ENCODE measurements at regions not wholly inside any gene's neighbourhood (a gene's known extent, or its start where the extent isn't known, plus 50 kb on each side); places are given as distances from the start of the nearest gene placed in this dataset.

DNA sequence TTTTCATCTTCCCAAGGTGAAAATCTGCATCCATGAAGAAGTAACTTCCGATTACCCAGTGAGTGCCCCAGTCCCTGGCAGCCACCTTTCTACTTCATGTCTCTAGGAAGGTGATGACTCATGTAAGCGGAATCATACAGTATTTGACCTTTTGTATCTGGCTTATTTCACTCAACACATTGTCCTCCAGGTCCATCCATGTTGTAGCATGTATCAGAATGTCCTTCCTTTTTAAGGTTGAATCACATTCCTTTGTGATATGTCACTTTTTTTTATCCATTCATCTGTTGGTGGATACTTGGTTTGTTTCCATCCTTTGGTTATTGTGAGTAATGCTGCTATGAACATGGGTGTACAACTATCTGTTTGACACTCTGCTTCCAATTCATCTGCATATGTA, 176.3 kb upstream of the CDYL start:
- Histone ChIP-seq H3K9ac (ENCODE audit: low read length) (no peak overlapping the region), H3K79me2 (ENCODE audit: insufficient read depth, low read length) (no peaks in the 10 kb centered on the region), H3K9me3 (ENCODE audit: low read length) (no peaks in the 10 kb centered on the region), H3K27me3 (ENCODE audit: insufficient read depth, low read length) (no peaks in the 10 kb centered on the region; the same call in 1 of the 2 replicates), H3K36me3 (ENCODE audit: insufficient read depth, low read length) (no peaks in the 10 kb centered on the region), H4K20me1 (ENCODE audit: insufficient read depth, low read length) (no peaks in the 10 kb centered on the region), H3K4me2 (ENCODE audit: low read length) (no peak overlapping the region), H3K9me2 (ENCODE audit: low read depth, low read length) (no peaks in the 10 kb centered on the region), H3K4me3 (ENCODE audit: low read depth, low read length, poor library complexity, severe bottlenecking) (no peak overlapping the region), H3K27ac (ENCODE audit: low read depth, low read length, poor library complexity, severe bottlenecking) (no peak overlapping the region), H3F3A (ENCODE audit: insufficient read depth, low read length) (no peaks in the 10 kb centered on the region), H3K4me1 (ENCODE audit: insufficient read depth, low read length, severe bottlenecking) (no peaks in the 10 kb centered on the region), H2AFZ (ENCODE audit: low read length) (no peak overlapping the region)
- no peak for TF ChIP-seq EZH2 (IDR thresholded peaks at IDR 0.05; ENCODE audit: borderline replicate concordance, low read length)
- TF ChIP-seq, protein P1, sequence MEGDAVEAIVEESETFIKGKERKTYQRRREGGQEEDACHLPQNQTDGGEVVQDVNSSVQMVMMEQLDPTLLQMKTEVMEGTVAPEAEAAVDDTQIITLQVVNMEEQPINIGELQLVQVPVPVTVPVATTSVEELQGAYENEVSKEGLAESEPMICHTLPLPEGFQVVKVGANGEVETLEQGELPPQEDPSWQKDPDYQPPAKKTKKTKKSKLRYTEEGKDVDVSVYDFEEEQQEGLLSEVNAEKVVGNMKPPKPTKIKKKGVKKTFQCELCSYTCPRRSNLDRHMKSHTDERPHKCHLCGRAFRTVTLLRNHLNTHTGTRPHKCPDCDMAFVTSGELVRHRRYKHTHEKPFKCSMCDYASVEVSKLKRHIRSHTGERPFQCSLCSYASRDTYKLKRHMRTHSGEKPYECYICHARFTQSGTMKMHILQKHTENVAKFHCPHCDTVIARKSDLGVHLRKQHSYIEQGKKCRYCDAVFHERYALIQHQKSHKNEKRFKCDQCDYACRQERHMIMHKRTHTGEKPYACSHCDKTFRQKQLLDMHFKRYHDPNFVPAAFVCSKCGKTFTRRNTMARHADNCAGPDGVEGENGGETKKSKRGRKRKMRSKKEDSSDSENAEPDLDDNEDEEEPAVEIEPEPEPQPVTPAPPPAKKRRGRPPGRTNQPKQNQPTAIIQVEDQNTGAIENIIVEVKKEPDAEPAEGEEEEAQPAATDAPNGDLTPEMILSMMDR (IDR thresholded peaks at IDR 0.05; ENCODE audit: low read length), result no peak

DNA sequence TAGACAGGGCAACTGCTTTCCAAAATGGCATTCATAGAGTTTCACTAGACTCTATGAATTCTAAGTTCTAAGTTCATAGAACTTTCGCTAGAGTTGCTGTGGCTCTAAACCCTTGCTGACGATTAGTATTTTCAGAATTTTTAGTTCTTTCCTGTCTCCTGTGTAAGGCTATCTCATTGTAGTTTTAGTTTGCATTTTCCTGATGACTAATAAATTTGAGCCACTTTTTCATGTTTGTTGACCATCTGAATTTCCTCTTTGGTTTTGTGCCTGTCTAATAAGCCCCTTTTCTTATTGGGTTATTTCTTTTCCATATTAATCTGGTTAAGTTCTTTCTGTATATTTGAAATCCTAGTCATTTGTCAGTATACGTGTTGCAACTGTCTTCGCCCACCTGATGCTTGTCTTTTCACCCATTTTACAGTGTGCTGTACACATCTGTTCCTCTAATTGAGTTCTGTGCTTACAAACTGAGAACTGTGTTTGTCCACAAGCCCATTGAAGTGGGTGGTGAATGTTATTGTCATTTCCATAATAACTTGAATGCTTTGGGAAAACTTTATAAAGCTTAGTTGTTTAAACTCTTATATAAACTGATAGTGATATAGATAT, 177.7 kb upstream of the CDYL start:
- Histone ChIP-seq H3K9me2 (ENCODE audit: low read depth, low read length) (no peaks in the 10 kb centered on the region), H3K27ac (ENCODE audit: low read depth, low read length, poor library complexity, severe bottlenecking) (no peak overlapping the region)

DNA sequence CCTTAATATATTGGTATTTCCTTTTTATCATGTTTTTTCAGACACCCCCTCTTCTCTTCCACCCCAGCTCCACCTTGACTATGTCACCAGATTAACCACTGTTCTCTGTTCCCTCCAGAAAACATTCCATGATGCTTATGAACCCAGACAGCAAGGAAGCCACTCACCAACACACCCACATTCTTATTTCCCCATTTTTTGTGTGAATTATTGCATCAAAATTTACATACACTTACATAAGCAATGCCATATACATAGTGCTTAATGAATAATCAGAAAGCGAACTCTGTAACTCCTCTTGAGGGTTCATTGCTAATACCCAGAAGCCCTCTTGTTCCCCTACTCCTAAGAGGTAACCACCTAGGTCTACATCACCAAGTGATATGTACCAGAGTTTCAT, 182.3 kb upstream of the CDYL start:
- no peak for TF ChIP-seq EZH2 (IDR thresholded peaks at IDR 0.05; ENCODE audit: borderline replicate concordance, low read length)
- TF ChIP-seq, protein P1 (IDR thresholded peaks at IDR 0.05; ENCODE audit: low read length), result no peak
- no peaks in the 10 kb centered on the region for H3K9me3 ChIP-seq (ENCODE audit: low read length)
- no peak overlapping the region for H3K9ac ChIP-seq (ENCODE audit: low read length)
- H2AFZ ChIP-seq (ENCODE audit: low read length), result no peak overlapping the region
- no peaks in the 10 kb centered on the region for H3K4me1 ChIP-seq (ENCODE audit: insufficient read depth, low read length, severe bottlenecking)
- H3K79me2 ChIP-seq (ENCODE audit: insufficient read depth, low read length), result no peaks in the 10 kb centered on the region
- no peaks in the 10 kb centered on the region for H3F3A ChIP-seq (ENCODE audit: insufficient read depth, low read length)
- H3K9me2 ChIP-seq (ENCODE audit: low read depth, low read length), result no peaks in the 10 kb centered on the region
- H3K36me3 ChIP-seq (ENCODE audit: insufficient read depth, low read length), result no peaks in the 10 kb centered on the region
- no peak overlapping the region for H3K27ac ChIP-seq (ENCODE audit: low read depth, low read length, poor library complexity, severe bottlenecking)
- no peak overlapping the region for H3K4me3 ChIP-seq (ENCODE audit: low read depth, low read length, poor library complexity, severe bottlenecking)
- H3K27me3 ChIP-seq (ENCODE audit: insufficient read depth, low read length), result no peaks in the 10 kb centered on the region
- no peaks in the 10 kb centered on the region for H4K20me1 ChIP-seq (ENCODE audit: insufficient read depth, low read length)
- no peak overlapping the region for H3K4me2 ChIP-seq (ENCODE audit: low read length)

More for the DNA sequence above, 177.7 kb upstream of the CDYL start:
- TF ChIP-seq, protein P1 (IDR thresholded peaks at IDR 0.05; ENCODE audit: low read length), result no peak
- TF ChIP-seq EZH2 (IDR thresholded peaks at IDR 0.05; ENCODE audit: borderline replicate concordance, low read length), result no peak
- H3K27me3 ChIP-seq (ENCODE audit: insufficient read depth, low read length), result no peaks in the 10 kb centered on the region; the same call in 1 of the 2 replicates
- no peaks in the 10 kb centered on the region for H3K36me3 ChIP-seq (ENCODE audit: insufficient read depth, low read length)
- no peak overlapping the region for H3K4me2 ChIP-seq (ENCODE audit: low read length)
- no peaks in the 10 kb centered on the region for H4K20me1 ChIP-seq (ENCODE audit: insufficient read depth, low read length)
- no peak overlapping the region for H2AFZ ChIP-seq (ENCODE audit: low read length)
- no peaks in the 10 kb centered on the region for H3F3A ChIP-seq (ENCODE audit: insufficient read depth, low read length)
- H3K4me1 ChIP-seq (ENCODE audit: insufficient read depth, low read length, severe bottlenecking), result no peaks in the 10 kb centered on the region
- no peaks in the 10 kb centered on the region for H3K9me3 ChIP-seq (ENCODE audit: low read length)
- H3K9ac ChIP-seq (ENCODE audit: low read length), result no peak overlapping the region
- no peak overlapping the region for H3K4me3 ChIP-seq (ENCODE audit: low read depth, low read length, poor library complexity, severe bottlenecking)
- no peaks in the 10 kb centered on the region for H3K79me2 ChIP-seq (ENCODE audit: insufficient read depth, low read length)

All from OCI-LY1 (cell line).